Karpas-422 (cell line): ENCODE measurements at regions not wholly inside any gene's neighbourhood (a gene's known extent, or its start where the extent isn't known, plus 50 kb on each side); places are given as distances from the start of the nearest gene placed in this dataset.

ENCODE experiments used
- DNase-seq: peaks from one replicate; pipeline ENCODE4 v3.0.0-alpha.2; 2015
- H2AFZ ChIP-seq: fragments of 200-600 bp; sonication (generic); 2 replicates; pipeline ENCODE4 v1.6.1; 2014; ENCODE audit warnings: antibody characterized with exemption, low read length, mixed read lengths
- H3K27ac ChIP-seq: fragments of 200-600 bp; sonication (generic); 2 replicates; pipeline ENCODE4 v1.5.1; 2014; ENCODE audit warnings: mild to moderate bottlenecking, low read length, moderate library complexity
- H3K27me3 ChIP-seq: fragments of 200-600 bp; sonication (generic); 2 replicates; pipeline ENCODE4 v1.6.1; 2014; ENCODE audit warnings: low read length, mixed read lengths
- H3K36me3 ChIP-seq: fragments of 200-600 bp; sonication (generic); 2 replicates; pipeline ENCODE4 v1.6.1; 2014; ENCODE audit warnings: low read length, mixed read lengths; ENCODE audit not compliant: insufficient read depth
- H3K4me1 ChIP-seq: fragments of 200-600 bp; sonication (generic); 2 replicates; pipeline ENCODE4 v1.6.1; 2014; ENCODE audit warnings: mild to moderate bottlenecking, low read length, mixed read lengths
- H3K4me2 ChIP-seq: fragments of 200-600 bp; sonication (generic); 2 replicates; pipeline ENCODE4 v1.6.1; 2014; ENCODE audit warnings: low read length, low read depth, mild to moderate bottlenecking; ENCODE audit not compliant: poor library complexity, severe bottlenecking
- H3K4me3 ChIP-seq: fragments of 200-600 bp; sonication (generic); 2 replicates; pipeline ENCODE4 v1.5.1; 2014; ENCODE audit warnings: mild to moderate bottlenecking, antibody characterized with exemption, low read length, mixed read lengths
- H3K79me2 ChIP-seq: fragments of 200-600 bp; sonication (generic); 2 replicates; pipeline ENCODE4 v1.6.1; 2014; ENCODE audit warnings: mild to moderate bottlenecking, low read length, mixed read lengths
- H3K9ac ChIP-seq: fragments of 200-600 bp; sonication (generic); 2 replicates; pipeline ENCODE4 v1.6.0; 2014; ENCODE audit warnings: low read length
- H3K9me2 ChIP-seq: fragments of 200-600 bp; sonication (generic), shearing (Covaris generic); replicated peaks from 2 replicates; pipeline ENCODE4 v1.6.0; 2014; ENCODE audit warnings: mild to moderate bottlenecking, low read length, moderate library complexity; ENCODE audit not compliant: insufficient read depth
- H3K9me3 ChIP-seq: fragments of 300-700, 200-600 bp; sonication (generic); 2 replicates; pipeline ENCODE4 v1.6.1; 2014; ENCODE audit warnings: low read length, mixed read lengths
- H4K20me1 ChIP-seq: fragments of 200-600 bp; sonication (generic); 2 replicates; pipeline ENCODE4 v1.6.1; 2014; ENCODE audit warnings: mild to moderate bottlenecking, antibody characterized with exemption, low read length, low read depth; ENCODE audit not compliant: insufficient read depth

DNA sequence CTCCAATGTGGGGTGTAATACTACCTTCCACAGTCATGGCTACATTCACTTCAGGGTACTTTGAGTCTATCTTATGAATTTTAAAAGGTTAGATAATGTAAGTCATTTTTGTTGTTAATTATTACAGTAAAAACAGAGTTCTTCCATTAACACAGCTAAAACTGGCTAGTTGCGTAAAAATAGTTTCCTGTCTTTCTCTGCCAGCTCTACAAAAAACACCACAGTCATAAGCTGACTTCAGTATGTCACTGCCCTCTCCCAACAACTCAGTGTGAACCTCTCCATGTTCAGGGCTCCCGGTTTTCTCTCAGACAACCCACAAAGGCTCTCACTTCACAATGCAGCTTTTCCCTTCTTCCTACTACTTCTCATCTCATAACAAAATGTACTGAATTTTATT lies 84.8 kb upstream of the ITGA1 start:
- Histone ChIP-seq H3K4me2 (no peak overlapping the region), H3K79me2 (no peaks in the 10 kb centered on the region), H4K20me1 (no peaks in the 10 kb centered on the region), H3K36me3 (no peaks in the 10 kb centered on the region), H3K9me2 (no peaks in the 10 kb centered on the region), H3K27me3 (no peaks in the 10 kb centered on the region), H3K4me3 (no peak overlapping the region), H3K9me3 (no peaks in the 10 kb centered on the region), H2AFZ (no peak overlapping the region), H3K9ac (no peak overlapping the region), H3K4me1 (no peaks in the 10 kb centered on the region), H3K27ac (no peak overlapping the region)
- DNase-seq: no peak

DNA sequence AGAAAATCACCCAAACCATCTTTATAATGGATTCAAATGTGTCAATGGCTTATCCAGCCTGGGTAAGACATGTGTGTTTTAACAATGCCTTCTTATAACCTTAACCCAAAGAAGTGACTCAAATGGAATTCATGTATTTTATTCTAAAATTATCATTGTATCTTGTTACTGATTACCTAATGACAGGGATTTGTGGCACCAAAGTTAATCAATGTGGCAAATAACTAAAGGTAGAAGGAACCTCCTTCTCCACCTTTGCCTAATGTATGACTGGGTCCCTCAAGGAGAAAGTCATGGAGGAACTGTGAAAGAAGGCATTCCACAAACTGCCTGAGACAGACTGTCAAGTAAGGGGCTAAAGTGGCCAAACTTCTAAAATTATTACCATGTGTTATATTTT lies 84.4 kb upstream of the ITGA1 start:
- H3K36me3 ChIP-seq: no peaks in the 10 kb centered on the region
- no peak overlapping the region for H3K27ac ChIP-seq
- DNase-seq: no peak
- H3K9ac ChIP-seq: no peak overlapping the region
- no peaks in the 10 kb centered on the region for H3K9me2 ChIP-seq
- no peaks in the 10 kb centered on the region for H3K9me3 ChIP-seq
- H3K4me3 ChIP-seq: no peak overlapping the region
- no peaks in the 10 kb centered on the region for H3K27me3 ChIP-seq
- no peaks in the 10 kb centered on the region for H3K79me2 ChIP-seq
- no peaks in the 10 kb centered on the region for H4K20me1 ChIP-seq
- no peak overlapping the region for H2AFZ ChIP-seq
- H3K4me1 ChIP-seq: no peaks in the 10 kb centered on the region
- no peak overlapping the region for H3K4me2 ChIP-seq

DNA sequence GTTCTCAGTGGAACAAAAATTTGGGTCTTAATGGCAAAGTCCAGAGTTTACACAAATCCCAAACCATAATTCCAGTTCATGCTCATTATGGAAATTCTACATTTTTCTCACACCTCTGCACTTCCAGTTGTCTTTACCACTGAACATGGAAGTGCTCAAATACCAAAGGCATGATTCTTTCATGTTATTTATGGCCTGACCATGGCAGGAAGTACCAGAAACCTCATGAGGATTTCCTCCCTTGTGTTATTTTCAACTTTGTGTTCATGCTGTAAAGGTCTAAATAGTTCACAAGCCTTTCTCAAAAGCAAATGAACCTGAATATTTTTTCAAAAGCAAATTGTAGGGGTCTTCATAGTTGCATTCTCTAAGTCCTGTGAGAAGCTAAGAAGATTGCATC lies 82.0 kb upstream of the ITGA1 start:
- Histone ChIP-seq H3K79me2 (no peaks in the 10 kb centered on the region), H3K27me3 (no peaks in the 10 kb centered on the region), H4K20me1 (no peaks in the 10 kb centered on the region), H3K4me2 (no peak overlapping the region), H3K4me3 (no peak overlapping the region), H2AFZ (no peak overlapping the region), H3K9me2 (no peaks in the 10 kb centered on the region), H3K9me3 (no peaks in the 10 kb centered on the region), H3K36me3 (no peaks in the 10 kb centered on the region), H3K9ac (no peak overlapping the region), H3K4me1 (no peaks in the 10 kb centered on the region), H3K27ac (no peak overlapping the region)
- DNase-seq: no peak

DNA sequence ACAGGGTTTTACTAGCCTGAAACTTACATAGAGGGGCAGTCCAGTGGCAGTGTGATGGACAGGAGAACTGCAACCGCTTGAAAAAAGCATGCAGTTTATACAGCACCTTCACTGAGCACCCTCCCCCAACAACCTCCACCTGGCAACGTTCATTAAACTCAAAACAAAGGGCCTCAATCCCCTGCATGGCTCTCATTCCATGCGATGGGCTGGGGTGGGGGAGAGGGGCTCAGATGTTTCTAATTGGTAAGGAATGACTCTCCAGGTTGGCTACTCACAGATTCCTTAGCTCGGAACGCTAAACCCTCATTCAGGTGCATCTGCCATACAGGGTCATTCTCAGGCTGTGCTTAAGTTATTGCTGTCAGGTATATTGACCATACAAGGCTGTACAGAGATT lies 80.9 kb upstream of the ITGA1 start:
- Histone ChIP-seq H3K9me3 (no peaks in the 10 kb centered on the region), H3K9me2 (no peaks in the 10 kb centered on the region), H3K36me3 (no peaks in the 10 kb centered on the region), H3K4me3 (no peak overlapping the region), H3K4me2 (no peak overlapping the region), H3K4me1 (no peaks in the 10 kb centered on the region), H3K79me2 (no peaks in the 10 kb centered on the region), H3K27me3 (no peaks in the 10 kb centered on the region), H2AFZ (no peak overlapping the region), H4K20me1 (no peaks in the 10 kb centered on the region), H3K9ac (no peak overlapping the region), H3K27ac (no peak overlapping the region)
- DNase-seq: no peak

DNA sequence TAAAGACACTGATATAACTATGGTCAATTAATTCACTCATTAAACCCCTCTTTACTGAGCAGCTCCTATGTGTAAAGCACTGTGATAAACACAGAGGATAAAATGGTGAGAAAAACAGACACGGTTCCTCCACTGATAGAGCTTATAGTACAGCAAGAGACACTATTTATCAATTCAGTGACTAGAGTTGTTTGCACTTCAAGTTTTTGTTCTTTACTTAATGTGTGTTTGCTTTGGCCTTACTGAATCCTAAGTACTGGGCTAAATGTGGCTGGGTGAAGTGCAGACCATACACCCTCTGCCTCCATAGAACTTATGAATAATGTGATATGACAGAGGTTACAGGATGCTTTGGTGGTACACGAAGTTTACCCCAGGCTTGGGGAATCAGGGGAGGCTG lies 80.1 kb upstream of the ITGA1 start:
- Histone ChIP-seq H3K9ac (no peak overlapping the region), H3K27ac (no peak overlapping the region), H4K20me1 (no peaks in the 10 kb centered on the region), H3K4me1 (no peaks in the 10 kb centered on the region), H3K79me2 (no peaks in the 10 kb centered on the region), H3K4me3 (no peak overlapping the region), H3K9me2 (no peaks in the 10 kb centered on the region), H3K4me2 (no peak overlapping the region), H2AFZ (no peak overlapping the region), H3K36me3 (no peaks in the 10 kb centered on the region), H3K9me3 (no peaks in the 10 kb centered on the region), H3K27me3 (no peaks in the 10 kb centered on the region)
- DNase-seq: no peak

DNA sequence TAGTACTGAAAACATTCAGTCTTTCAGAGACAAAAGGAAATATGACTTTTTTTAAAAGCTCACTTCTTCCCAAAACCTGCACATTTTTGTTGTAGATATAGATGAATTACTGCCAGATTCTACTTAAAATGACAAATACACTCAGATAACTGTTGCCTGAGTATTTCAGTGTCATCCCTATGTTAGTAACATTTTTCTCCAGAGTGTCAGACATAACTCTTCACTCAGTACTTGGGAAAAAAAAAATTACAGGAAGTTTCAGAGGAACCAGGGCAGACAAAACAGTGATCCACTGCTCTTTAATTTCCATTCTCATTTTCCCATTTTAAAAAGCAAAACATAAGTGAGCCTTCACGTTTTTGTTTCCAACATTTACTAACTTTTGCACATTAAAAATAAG lies 79.3 kb upstream of the ITGA1 start:
- Histone ChIP-seq H3K9me2 (no peaks in the 10 kb centered on the region), H3K4me3 (no peak overlapping the region), H3K27ac (no peak overlapping the region), H3K79me2 (no peaks in the 10 kb centered on the region), H3K9me3 (no peaks in the 10 kb centered on the region), H4K20me1 (no peaks in the 10 kb centered on the region), H3K27me3 (no peaks in the 10 kb centered on the region), H3K4me2 (no peak overlapping the region), H3K9ac (no peak overlapping the region), H3K36me3 (no peaks in the 10 kb centered on the region), H3K4me1 (no peaks in the 10 kb centered on the region), H2AFZ (no peak overlapping the region)
- DNase-seq: no peak

DNA sequence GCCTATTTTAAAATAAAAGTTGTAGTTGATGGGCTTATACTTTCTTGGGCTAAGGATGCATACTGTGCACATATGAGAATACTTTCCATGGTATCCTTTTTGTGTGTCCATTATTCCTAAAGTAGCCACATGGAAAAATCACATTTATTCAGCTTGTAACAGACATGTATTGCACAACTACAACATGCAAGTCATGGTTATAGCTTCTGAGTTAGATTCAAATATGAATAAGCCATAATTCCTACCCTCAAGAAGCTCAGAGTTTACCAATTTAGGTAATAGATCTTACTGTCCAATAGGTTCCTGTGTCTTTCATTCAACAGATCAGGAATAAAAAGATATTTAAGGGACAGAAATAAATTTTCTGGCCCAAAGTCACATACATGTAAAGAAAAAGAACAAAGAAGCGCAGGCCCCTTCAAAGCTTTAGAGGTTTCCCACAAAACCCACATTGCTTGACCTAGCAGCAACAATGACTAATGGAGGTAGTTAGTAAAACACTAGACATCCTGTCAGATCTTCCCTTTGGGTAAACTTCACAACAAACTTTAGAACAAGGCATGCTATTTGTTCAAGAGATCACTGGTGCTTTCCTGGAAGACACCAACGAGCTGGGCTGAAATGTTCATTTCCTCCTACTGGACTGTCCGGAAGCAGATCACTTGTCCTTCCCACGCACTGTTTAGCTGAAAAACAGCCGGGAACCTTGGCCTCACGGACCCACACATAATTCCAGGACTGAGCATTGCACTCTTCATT lies 78.4 kb upstream of the ITGA1 start:
- no peaks in the 10 kb centered on the region for H3K9me2 ChIP-seq
- no peak overlapping the region for H3K27ac ChIP-seq
- H2AFZ ChIP-seq: no peak overlapping the region
- no peaks in the 10 kb centered on the region for H3K27me3 ChIP-seq
- no peaks in the 10 kb centered on the region for H3K79me2 ChIP-seq
- H3K4me3 ChIP-seq: no peak overlapping the region
- H3K4me2 ChIP-seq: no peak overlapping the region
- no peaks in the 10 kb centered on the region for H3K9me3 ChIP-seq
- H4K20me1 ChIP-seq: no peaks in the 10 kb centered on the region
- no peaks in the 10 kb centered on the region for H3K4me1 ChIP-seq
- H3K36me3 ChIP-seq: no peaks in the 10 kb centered on the region
- DNase-seq: no peak
- no peak overlapping the region for H3K9ac ChIP-seq

DNA sequence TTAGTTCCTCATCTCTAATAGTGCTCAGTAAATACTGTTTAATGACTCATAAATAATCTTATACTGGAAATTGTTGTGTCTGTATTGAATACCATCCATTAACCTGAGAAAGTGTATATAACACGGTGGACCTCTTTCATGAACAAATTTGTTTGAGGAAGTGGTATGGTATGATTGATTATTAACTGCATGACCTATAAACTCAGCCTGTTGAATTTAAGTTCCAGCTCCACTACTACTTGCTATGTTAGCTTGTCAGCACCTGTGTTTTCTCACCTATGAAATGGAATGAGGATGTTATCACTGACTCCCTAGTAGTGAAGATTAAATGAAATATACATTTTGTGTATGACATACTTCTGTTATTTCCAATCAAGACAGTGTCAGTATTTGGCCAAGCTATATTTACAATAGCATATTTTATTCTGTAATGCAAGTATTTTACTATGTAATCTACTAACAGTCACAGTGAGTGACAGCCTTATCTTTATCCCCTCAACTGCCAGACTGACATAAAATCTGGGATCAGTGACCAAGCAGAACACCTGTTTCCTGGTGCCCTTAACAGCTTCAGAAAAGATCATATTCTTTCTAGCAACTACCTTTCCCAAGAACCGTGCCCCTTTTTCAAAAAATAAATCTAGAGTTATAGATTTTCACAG lies 77.3 kb upstream of the ITGA1 start:
- no peak overlapping the region for H3K27ac ChIP-seq
- no peaks in the 10 kb centered on the region for H3K36me3 ChIP-seq
- no peak for DNase-seq
- H2AFZ ChIP-seq: no peak overlapping the region
- H3K4me3 ChIP-seq: no peak overlapping the region
- H3K9me2 ChIP-seq: no peaks in the 10 kb centered on the region
- no peak overlapping the region for H3K4me2 ChIP-seq
- no peaks in the 10 kb centered on the region for H3K27me3 ChIP-seq
- no peaks in the 10 kb centered on the region for H3K9me3 ChIP-seq
- H3K9ac ChIP-seq: no peak overlapping the region
- H3K79me2 ChIP-seq: no peaks in the 10 kb centered on the region
- H3K4me1 ChIP-seq: no peaks in the 10 kb centered on the region
- no peaks in the 10 kb centered on the region for H4K20me1 ChIP-seq
